Posterior cingulate gyrus (tissue), 11 donors: ENCODE measurements at regions not wholly inside any gene's neighbourhood (a gene's known extent, or its start where the extent isn't known, plus 50 kb on each side); places are given as distances from the start of the nearest gene placed in this dataset.

Experiments used
- DNase-seq, 10 donors: peaks; one replicate each; pipeline versions ENCODE4 v3.0.0 to v3.0.0-alpha.2; 2020 to 2021; ENCODE audit warnings: mixed read lengths in 3 of 10
- intact Hi-C: fragments of 100-400 bp; cut with DNase I; formaldehyde crosslinking; loops from one replicate; pipeline ENCODE4 v1.15.1; 2023

DNA sequence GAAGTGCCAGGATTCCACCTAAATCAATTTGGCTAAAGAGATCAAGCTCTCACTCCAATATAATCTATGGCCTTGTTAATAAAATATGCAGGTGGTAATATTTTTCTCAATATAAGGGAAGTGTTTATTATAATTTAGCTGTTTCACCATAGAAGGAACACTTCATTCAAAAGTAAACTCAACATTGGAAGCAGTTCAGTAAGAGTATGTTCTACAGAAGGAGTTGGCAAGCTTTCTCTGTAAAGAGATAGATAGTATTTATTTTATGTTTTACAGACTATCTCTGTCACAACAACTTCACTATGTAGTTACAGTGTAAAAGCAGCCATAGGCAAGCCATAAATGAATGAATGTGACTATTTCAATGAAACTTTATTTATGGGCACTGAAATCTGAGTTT lies 313.6 kb upstream of the ANO3 start:
- intact Hi-C loops, result no loop called here
- DNase-seq, result no peak

DNA sequence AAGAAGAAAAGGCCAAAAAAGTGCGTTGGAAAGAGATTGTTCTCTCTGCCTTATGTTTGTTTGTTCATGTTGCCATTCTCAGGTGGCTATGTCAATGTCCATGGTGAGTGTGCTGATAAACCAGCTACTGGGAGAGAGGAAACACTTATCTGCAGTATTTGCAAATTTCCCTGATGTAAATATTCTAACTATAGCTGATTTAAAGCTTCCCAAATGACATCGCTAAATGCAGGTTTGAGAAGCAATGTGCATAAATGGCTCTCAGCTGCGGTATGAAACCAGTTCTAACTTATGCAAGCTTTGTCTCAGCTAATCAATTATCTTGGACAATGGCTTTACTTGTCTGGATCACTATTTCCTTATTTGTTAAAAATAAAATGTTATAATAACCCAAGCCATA lies 312.5 kb upstream of the ANO3 start:
- DNase-seq, result no peak
- intact Hi-C loops, result no loop called here

DNA sequence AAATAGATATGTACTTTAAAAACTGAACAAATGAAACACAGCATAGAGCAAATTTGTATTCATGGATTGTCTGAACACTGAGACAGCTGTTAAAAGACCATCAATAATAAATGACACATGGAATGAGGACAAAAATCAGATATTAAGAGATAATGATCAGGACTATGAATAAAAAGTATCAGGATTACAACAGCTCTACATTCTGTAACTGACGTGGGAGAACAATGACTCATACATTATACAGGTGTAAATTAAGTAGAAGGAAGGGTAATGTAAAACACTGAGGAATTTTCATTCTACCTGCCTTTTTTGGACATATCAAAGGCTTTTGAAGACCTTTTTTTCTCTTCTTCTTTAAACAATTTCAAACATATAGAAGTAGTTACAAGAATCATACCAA lies 310.9 kb upstream of the ANO3 start:
- intact Hi-C loops, result no loop called here
- DNase-seq, result no peak

DNA sequence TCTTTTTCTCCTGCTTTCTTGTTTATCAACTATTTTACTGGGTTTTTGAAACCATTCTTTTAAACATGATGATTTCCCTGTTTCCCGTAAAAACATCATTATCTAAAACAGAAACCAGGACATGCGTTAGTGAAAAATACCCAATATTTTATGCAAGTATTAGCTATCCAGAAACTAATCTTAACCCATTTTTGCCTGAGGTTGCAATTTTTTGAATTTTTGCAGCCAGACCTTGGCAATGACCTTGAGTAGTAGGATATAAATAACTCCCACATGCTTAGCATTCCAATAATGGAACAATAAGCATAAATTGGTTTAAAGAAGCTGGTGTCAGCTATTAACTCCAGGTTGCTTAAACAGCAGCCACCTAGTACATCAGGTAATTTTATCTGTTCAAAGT lies 308.9 kb upstream of the ANO3 start:
- DNase-seq, result no peak
- intact Hi-C loops, result no loop called here

DNA sequence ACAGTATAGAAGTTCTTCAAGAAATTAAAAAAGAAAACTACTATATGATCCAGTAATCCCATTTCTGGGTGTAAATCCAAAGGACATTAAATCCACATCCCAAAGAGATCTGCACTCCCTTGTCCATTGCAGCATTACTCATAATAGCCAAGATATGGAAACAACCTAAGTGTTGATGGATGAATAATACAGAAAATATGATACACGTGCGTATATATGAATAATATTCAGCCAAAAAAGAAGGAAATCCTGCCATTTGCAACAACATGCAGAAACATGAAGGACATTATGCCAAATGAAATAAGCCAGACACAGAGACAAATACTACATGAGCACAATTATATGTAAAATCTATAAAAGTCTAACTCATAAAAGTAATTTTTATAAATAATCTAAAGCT lies 306.3 kb upstream of the ANO3 start:
- intact Hi-C loops, result no loop called here
- DNase-seq, result no peak

DNA sequence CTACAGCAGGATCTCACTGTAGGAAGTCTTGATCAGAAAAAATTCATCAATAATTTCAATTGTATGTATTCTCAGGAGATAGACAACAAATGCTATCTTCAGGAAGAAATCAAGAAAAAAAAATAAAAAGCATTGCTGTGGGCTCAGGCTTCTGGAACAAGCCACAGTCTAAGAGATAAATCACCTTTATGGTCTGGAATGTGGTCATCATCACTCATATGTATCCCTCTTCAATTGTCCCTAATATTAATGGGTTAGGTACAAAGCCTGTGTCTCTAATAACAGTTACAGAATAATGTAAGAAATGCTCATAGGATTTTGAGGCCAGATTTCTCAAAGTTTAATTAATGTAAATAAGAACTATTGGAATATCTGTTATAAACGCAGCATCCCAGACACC lies 305.9 kb upstream of the ANO3 start:
- intact Hi-C loops, result no loop called here

DNA sequence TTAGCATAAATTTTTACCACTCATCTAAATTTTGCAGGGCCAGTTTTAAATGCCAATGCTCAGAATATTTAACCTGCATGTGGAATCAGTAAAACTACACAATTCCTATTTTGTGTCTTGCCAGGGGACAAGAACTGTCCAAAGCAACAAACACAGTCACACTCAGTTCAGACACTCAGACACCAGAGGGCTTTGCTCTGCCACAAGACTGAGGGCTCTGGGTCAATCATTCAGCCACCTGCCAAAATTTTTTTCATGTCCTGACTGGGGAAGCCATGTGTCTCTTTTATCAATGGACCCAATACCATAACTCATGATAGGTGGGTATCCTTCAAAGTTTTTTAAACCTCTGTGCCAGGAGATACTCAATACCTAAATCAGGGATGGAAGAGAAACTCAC lies 304.0 kb upstream of the ANO3 start:
- DNase-seq, result no peak
- intact Hi-C loops, result no loop called here

More for the DNA sequence above, 305.9 kb upstream of the ANO3 start:
- DNase-seq, result no peak

DNA sequence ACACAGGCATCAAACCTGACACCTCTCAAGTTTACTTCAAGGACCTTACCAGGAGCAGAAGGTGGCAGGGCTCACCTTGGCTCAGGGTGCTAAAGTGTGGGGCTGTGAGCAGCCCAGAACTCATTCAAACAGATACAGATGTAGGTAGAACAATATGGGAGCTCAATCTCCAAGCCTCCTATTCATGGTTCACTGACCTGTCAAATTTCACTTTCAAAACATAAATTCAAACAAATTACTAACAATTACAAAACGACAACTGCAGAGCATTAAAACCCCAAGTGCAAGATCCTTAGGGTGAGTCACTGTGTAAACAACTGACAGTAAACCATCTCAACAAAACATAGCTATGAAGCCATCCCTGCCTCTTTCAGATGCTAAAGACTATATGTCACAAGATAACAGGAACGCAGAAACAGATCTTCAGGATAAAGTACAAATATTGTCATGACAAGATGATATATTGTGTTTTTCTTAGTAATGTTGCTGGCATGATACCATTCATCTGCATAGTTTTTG lies 303.5 kb upstream of the ANO3 start:
- intact Hi-C loops, result no loop called here

DNA sequence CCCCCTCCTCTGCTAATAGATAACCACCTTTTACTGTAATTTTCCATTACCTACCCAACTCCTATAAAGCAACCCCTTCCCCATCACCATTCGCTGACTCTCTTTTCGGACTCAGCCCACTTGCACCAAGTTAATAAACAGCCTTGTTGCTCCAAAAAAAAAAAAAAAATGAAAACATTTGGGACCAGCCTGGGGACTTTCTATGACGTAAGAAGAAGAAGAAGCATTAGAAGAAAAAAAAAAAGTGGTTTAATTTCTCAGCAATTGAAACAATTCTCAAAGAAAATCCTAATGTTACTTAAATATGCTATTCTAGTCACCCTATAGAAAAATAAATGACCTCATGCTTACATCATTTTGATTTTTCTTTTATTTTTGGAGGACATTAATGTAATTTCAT lies 301.5 kb upstream of the ANO3 start:
- no peak for DNase-seq
- intact Hi-C loops, result no loop called here

More for the DNA sequence above, 303.5 kb upstream of the ANO3 start:
- peak in 1 of 10 donors; percentile 70 for DNase-seq

DNA sequence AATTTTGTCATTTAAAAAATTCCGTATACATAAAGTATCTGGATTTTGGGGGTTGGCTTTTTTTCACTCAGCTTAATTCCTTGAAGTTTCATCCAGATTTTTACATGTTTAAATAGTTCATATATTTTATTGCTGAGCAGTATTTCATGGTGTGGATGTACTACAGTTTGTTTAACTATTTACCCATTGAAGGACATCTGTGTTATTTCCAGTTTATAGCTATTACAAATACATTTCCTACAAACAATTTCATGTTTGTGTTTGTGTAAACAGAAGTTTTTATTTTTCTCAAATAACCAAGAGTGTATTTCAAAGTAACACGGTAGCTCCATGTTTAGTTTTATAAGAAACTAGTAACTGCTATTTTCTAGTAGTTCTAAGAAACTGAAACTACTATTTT lies 299.7 kb upstream of the ANO3 start:
- intact Hi-C loops, result no loop called here
- DNase-seq, result no peak

DNA sequence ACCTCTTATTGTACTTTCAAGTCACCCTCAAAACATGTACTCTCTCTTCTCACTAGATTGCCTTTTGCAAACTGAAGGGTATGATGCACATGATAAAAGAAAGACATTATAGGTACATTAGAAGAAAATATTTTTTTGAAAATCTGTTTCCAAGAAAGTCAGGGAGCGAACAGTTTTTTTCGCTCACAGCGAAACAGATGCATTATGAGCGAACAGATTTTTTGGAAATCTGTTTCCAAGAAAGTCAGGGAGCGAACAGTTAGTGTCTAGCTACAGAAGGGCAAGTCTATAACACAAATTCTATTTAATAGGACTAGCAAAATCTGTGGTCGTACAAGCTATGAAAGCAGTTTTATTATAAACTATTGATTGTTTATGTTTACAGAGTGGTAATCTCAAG lies 296.2 kb upstream of the ANO3 start:
- intact Hi-C loops, result no loop called here
- DNase-seq, result no peak

DNA sequence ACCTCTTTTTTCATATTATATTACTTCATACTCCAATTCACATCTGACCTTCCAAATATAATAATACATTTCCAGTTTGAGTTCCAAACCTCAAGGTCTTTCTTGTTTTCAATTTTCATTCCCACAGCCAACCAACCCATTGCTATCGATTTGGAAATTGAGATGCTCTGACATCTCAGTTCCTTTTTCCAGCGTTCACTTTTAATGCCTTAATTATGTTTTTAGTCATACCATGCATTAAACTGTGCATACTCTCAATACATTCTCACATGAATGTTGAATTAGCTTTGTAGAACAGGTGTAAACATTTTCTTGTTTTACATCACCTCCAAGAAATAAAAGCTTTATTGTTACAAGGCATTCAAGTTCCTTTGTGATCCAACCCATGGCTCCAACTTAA lies 294.2 kb upstream of the ANO3 start:
- no peak for DNase-seq
- intact Hi-C loops, result no loop called here

DNA sequence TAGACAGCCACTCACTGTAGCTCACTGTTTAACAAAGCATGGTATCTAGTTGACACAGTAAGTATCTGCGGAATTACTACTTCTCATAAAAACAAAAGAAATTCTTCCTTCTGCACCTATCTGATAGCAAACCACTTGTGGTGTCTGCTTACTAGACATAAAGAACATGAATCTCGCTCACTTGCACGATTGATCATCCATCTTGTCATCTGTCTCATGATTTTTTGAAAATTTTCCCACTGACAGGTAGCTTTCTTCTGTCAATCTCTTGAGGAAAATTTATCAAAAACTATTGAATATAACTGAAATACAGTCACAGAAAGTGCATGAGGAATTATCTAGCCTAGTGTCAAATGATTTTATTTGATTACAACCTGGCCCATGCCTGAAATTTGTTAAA lies 291.6 kb upstream of the ANO3 start:
- DNase-seq, result no peak
- intact Hi-C loops, result no loop called here

DNA sequence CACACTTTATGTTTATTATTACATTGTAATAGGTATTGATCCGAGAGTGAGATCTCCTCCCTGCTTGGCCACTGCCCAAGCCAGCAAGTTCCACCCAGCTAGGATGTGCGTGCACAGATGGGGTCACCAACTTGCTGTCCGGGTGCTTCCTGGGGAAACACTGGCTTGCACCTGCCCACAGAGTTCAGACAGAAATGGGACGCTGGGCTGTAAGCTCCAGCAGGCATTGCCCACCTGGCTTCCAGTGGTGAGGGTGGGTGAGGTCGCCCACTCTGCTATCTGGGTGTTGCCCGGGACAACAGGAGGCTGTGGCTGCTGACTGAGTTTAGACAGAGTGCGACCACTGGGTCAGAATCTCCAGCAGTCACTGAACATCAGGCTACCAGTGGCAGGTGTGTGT lies 289.8 kb upstream of the ANO3 start:
- peak in 1 of 10 donors; percentile 43 for DNase-seq
- intact Hi-C loops, result no loop called here

DNA sequence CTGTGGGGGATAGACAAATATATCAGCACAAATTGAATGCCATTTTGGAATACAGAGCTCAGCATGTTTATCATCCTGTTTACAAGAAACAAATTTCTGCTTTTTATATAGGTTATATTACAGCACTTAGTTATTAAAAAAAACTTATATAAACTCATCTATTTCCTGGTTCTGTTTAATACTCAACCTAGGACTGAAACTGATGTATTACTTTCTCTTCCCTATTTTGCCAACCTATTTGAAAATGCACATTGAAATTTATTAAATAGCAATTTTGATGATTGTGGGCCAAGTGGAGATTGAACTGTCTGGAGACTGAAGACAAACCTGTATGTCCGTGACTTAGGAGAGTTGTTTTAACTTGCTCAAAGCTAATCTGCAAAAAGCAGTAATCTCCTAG lies 288.3 kb upstream of the ANO3 start:
- intact Hi-C loops, result no loop called here
- no peak for DNase-seq

DNA sequence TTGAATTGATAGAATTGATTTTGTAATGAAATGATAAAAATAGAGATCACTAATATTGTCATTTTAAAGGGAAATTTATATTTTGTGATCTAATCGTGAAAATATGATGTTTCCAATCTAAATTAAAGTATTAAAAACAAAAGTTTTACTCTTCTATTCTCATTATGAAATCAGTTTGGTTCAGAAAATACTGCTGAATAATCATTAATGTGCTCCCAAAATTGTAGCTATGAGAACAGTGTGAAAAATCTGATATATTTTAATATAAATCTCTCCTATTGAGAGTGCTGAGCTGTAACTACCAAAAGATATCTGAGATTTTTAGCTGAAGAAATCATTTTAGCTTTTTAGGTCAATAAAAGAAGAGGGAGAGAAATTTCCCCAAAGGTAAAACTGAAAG lies 287.5 kb upstream of the ANO3 start:
- intact Hi-C loops, result no loop called here
- no peak for DNase-seq

DNA sequence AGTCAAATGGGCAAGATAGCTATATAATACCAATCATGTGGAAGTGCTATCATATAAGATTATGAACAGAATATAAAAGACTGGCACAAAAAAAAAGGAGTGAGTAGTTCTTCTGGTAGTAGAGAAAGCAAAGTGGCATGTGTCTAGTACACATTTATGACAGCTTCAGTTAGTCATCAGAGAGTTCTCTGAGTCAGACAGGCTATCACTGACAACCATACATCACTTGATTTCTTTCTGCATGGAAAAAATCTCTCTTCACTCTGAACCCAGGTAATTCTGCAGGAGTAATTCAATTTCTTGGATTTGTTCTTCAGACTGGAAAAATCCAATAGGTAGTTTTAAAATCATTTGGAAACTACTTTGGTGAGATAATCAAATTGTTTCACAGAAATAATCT lies 286.8 kb upstream of the ANO3 start:
- DNase-seq, result no peak
- intact Hi-C loops, result no loop called here

DNA sequence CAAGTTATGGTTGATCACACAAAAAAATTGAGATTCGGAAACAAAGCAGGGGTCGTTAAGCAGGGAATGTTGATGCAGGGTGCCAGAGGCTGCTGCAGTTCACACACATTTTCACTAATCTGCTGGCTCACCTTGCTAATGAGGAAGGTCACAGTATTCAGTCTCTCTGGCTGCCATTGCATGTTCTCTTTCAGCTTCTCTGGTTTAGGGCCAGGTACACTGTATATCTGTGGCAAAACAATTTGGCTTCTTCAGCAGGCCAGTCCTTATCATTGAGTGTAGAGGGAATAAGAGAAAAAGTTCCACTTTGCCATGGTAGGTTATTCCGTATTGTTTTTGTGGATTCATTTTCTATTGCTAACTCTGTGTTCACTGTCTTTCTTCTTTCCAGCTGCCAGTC lies 283.7 kb upstream of the ANO3 start:
- intact Hi-C loops, result no loop called here
- DNase-seq, result no peak

DNA sequence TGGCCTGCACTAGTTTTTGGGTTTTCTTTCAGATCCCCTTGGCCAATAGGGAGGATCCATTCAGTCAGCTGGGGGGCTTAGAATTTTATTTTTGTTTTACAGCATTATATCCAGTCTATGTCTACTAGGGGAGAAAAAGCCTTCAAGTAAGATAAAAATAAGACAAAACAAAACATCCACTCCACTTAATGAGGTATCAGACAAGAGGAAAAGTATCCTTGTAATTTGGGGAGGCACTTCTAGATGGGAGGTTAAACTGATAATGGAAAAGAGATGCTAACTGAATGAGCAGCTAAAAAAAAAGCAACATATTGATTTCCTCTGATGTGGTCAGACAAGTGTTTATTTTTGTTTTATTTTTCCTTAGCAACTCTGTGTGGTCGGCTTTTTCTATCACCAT lies 278.0 kb upstream of the ANO3 start:
- DNase-seq, result no peak
- intact Hi-C loops, result no loop called here

DNA sequence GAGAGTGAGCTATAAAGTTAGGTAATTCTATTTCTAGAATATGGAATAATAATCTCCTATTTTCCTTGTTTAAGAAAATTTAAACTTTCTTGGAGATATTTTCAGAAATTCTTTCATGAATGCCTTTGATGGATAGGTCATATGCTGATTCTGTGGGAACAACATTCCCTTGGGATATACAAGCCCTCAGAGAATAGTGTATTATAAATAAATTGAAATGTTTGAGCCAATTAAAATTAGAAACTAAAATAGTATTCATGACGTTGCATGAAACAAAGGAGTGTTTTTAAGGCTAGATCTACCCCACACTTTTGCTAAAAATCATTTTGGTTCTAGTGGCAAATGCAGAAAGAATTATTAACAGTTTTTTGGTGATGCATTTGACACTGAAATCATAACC lies 269.3 kb upstream of the ANO3 start:
- intact Hi-C loops, result no loop called here
- no peak for DNase-seq

DNA sequence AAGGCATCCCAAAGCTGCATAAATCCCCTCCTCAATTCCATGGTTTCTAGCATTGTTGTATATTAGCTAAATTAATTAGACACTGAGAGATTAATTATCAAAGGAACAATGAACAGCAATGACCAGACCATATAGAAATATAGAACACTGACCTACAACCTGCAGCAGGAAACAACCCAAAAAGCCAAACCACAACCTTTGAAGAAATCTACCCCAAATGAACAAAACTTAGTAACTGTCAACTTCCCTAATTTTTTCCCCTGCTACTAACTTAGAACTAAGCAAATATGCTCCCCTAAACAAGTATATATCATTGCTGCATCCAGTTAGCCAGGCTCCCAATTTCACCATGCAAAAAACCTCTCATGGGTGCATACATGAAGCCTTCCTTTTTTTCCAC lies 268.0 kb upstream of the ANO3 start:
- DNase-seq, result no peak

DNA sequence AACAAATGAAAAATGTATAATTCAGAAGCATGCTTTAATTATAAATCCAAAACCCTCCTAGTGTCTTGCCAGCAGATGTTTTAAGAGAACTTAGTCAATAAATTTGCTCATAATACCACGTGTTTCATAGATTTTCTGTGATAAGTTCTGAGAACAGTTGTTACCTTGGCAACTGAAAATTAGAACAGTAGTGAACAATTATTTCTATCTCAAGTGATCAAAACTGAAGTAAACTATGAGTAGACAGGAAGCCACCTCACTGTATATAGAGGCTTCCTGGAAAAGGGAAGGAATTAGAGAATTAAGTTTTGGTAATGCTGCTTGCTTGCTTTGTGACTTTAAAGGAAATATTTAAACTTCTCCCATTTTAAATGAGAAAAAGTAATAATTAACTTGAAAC lies 266.0 kb upstream of the ANO3 start:
- intact Hi-C loops, result no loop called here
- DNase-seq, result no peak

More for the DNA sequence above, 268.0 kb upstream of the ANO3 start:
- intact Hi-C loops, result no loop called here

DNA sequence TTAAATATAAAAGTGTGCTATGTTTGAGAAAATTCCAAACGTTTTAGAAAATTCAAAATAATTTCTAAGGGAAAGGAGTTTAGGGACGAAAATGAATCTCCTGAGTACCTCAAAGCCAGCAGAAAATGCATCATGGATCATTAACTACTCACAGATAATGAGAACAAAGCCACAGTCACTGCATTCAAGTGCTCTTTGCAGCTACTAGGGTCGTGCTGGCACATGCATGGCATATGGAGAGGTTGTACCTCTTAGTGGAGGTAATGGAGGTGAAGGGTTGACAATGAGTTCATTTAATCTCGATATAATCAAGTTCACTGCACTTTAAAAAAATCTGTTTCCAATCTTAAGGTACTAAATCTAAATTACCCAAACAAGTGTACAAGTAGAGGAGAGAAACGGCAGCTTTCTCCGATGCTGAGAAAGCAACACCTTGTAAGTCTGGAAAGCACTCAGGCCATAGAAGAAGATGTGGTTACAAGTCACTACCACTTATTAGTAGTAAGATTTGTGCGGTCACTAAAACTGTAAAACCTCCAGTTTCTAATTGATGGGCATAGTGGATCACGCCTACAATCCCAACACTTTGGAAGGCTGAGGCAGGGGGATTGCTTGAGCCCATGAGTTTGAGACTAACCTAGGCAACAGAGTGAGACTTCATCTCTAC lies 261.1 kb upstream of the ANO3 start:
- intact Hi-C loops, result no loop called here
- DNase-seq, result no peak
